Colonic mucosa (tissue), 4 donors: ENCODE measurements at regions not wholly inside any gene's neighbourhood (a gene's known extent, or its start where the extent isn't known, plus 50 kb on each side); places are given as distances from the start of the nearest gene placed in this dataset.

Experiments
- DNase-seq: peaks from one replicate; pipeline ENCODE4 v3.0.0-alpha.2; 2020
- H3K27ac ChIP-seq: fragments of 200-600 bp; one replicate; pipeline ENCODE4 v1.8.0; 2021
- H3K27me3 ChIP-seq: fragments of 200-600 bp; one replicate; pipeline ENCODE4 v1.8.0; 2021
- H3K36me3 ChIP-seq: fragments of 200-600 bp; one replicate; pipeline ENCODE4 v1.8.0; 2021
- H3K4me1 ChIP-seq: fragments of 200-600 bp; one replicate; pipeline ENCODE4 v1.8.0; 2021; ENCODE audit warnings: mild to moderate bottlenecking
- H3K4me3 ChIP-seq: fragments of 200-600 bp; one replicate; pipeline ENCODE4 v1.8.0; 2021
- H3K9ac ChIP-seq, 2 donors: one replicate each; pipeline ENCODE4 v1.7.0; 2013; ENCODE audit warnings: control low read depth in 2 of 2, low read depth in 2 of 2, low read length in 2 of 2
- H3K9me3 ChIP-seq: fragments of 200-600 bp; one replicate; pipeline ENCODE4 v1.8.0; 2021
- intact Hi-C: fragments of 100-400 bp; cut with DNase I; formaldehyde crosslinking; loops from one replicate; pipeline ENCODE4 v1.14.1; 2022
- TF ChIP-seq, protein P1 (sequence below): fragments of 200-600 bp; IDR thresholded peaks from one replicate; pipeline ENCODE4 v1.8.0; 2022; ENCODE audit warnings: antibody characterized with exemption, mild to moderate bottlenecking
- donor health status: healthy.
- donor health status: DM: no; HTN: no; CAD: no.
- donor health status: DM: no; HTN: no; CAD: no.

DNA sequence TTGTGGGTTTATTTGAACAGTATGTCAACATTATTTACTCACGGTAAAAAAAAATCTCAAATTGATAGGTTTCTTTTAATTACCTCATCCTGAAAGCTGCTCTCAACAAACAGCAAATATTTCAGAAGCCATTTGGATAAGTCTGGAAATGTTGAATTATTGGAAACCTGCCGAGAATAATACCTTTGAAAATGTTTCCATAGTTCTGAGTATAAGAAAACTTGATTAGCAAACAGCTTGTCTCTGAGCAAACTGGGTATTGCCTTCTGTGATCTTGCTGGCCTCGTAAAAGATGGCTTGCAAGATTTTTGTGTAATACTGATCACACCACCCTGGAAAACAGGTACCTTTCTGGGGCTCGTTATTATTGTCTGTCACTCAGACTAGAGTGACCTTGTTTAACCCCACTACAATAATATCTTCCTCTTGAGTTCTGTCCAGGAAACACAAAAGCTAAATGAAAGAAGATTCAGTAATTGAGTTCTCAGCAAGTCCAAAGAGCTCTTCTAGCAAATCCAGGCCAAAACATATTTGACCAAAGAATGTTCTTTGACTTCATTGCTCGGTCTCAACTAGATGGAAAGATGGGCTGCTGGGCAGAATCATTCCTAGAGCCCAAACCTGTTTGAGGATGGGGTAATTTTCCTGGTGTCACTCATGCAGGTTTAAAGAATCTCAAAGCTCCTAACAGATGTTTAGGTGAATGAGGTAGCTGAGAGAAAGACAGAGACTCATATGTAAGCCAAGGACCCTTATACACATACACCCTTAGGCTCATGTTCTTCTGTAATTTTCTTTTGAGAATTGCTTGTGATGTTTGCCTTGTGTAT, 255.6 kb upstream of the JADE1 start:
- Histone ChIP-seq H3K9ac (peak overlapping the region; percentile 60 to 81), H3K9me3 (no peaks in the 10 kb centered on the region), H3K4me1 (peaks cover 6% of the 10 kb centered on the region), H3K27ac (peak overlapping the region; percentile 92), H3K4me3 (peak overlapping the region; percentile 62), H3K27me3 (no peaks in the 10 kb centered on the region), H3K36me3 (no peaks in the 10 kb centered on the region)
- TF ChIP-seq, protein P1, sequence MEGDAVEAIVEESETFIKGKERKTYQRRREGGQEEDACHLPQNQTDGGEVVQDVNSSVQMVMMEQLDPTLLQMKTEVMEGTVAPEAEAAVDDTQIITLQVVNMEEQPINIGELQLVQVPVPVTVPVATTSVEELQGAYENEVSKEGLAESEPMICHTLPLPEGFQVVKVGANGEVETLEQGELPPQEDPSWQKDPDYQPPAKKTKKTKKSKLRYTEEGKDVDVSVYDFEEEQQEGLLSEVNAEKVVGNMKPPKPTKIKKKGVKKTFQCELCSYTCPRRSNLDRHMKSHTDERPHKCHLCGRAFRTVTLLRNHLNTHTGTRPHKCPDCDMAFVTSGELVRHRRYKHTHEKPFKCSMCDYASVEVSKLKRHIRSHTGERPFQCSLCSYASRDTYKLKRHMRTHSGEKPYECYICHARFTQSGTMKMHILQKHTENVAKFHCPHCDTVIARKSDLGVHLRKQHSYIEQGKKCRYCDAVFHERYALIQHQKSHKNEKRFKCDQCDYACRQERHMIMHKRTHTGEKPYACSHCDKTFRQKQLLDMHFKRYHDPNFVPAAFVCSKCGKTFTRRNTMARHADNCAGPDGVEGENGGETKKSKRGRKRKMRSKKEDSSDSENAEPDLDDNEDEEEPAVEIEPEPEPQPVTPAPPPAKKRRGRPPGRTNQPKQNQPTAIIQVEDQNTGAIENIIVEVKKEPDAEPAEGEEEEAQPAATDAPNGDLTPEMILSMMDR = no peak
- intact Hi-C loops = loop anchor here (5.0 to 10.0 kb wide), 2 partner anchors 169 to 257 kb away; no protein-coding TSS in a partner anchor
- no peak for DNase-seq

DNA sequence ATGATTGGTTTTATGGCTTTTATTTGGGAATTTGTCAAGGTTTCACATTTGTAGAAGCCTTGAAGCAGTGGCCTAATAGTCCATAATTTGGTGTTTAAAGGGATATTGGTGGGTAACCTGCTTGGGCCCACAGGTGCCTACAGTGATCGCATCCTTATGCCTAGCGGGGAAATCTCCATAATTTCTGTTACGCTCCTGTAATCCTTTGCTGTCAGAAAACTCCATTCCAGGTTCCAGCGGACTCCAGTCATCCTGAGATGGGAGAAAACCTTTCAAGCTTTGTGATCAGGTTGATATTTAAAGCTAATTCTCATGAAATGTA, 257.0 kb upstream of the JADE1 start:
- TF ChIP-seq, protein P1 = no peak
- Histone ChIP-seq H3K36me3 (no peaks in the 10 kb centered on the region), H3K27me3 (no peaks in the 10 kb centered on the region), H3K4me1 (peaks cover 6% of the 10 kb centered on the region), H3K4me3 (peak overlapping the region; percentile 62), H3K27ac (peak overlapping the region; percentile 92), H3K9ac (peak overlapping the region in 1 of 2 donors; percentile 81), H3K9me3 (no peaks in the 10 kb centered on the region)
- intact Hi-C loops = loop anchor here (5.0 to 10.0 kb wide), 2 partner anchors 168 to 255 kb away; no protein-coding TSS in a partner anchor
- DNase-seq = no peak

DNA sequence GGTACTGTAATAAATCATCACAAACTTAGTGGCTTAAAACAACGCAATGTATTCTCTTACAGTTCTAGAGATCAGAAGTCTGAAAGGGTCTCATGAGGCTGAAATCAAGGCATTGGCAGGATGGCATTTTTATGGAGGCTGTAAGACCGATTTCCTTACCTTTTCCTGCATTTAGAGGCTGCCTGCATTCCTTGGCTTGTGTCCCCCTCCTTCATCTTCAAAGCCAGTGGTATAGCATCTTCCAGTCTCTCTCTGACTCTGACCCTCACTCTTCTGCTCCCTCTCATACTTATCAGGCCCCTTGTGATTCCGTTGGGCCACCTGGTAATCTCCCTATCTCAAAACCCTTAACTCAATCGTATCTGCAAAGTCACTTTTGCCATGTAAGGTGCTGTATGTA, 258.2 kb upstream of the JADE1 start:
- H3K27ac ChIP-seq = no peak overlapping the region
- intact Hi-C loops = loop anchor here (5.0 to 10.0 kb wide), 2 partner anchors 166 to 254 kb away; no protein-coding TSS in a partner anchor
- no peak for DNase-seq

DNA sequence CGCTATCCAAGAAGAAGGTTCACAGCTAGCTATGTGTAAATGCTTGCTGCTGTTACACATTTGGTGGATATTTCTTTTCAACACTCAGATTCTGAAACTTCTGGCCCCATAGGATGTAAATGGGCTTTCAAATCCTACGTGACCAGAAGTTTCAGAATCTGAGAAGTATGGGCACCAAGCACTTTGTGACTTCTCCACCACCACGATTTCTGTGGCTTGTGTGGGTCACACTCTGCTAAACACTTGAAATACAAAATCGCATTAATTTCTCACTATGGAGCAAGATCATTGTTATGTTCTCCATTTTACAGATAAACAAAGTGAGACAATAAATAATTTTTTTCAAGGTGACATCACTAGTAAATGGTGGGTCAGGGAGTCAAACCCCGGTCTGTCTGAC, 259.4 kb upstream of the JADE1 start:
- H3K9ac ChIP-seq = no peak overlapping the region
- H3K27me3 ChIP-seq = no peaks in the 10 kb centered on the region
- no peak overlapping the region for H3K4me3 ChIP-seq
- TF ChIP-seq, protein P1 = no peak
- intact Hi-C loops = loop anchor here (5.0 to 10.0 kb wide), 2 partner anchors 165 to 253 kb away; no protein-coding TSS in a partner anchor
- H3K27ac ChIP-seq = no peak overlapping the region
- no peaks in the 10 kb centered on the region for H3K9me3 ChIP-seq
- no peaks in the 10 kb centered on the region for H3K36me3 ChIP-seq
- DNase-seq = no peak
- peaks cover 6% of the 10 kb centered on the region for H3K4me1 ChIP-seq

More for the DNA sequence above, 258.2 kb upstream of the JADE1 start:
- Histone ChIP-seq H3K36me3 (no peaks in the 10 kb centered on the region), H3K4me1 (peaks cover 6% of the 10 kb centered on the region), H3K9me3 (no peaks in the 10 kb centered on the region), H3K27me3 (no peaks in the 10 kb centered on the region), H3K9ac (no peak overlapping the region), H3K4me3 (no peak overlapping the region)
- TF ChIP-seq, protein P1 = no peak

DNA sequence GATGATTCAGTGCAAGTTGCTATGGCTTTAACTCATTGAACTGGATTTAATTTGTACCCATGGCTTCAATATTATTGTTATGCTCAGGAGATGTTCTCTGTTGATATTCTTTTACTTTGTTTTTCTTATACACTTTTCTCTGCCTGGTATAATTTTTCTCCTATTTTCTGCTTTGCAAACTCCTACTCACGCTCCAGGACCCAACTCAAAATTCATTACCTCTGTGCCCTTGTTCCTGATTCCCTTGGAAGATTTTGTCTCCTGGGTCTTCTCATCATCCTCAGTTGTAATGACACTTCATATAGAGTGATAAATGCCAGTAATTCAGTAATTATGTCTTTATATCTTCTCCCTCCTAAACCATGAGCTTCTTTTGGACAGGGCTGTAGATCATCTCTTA, 259.9 kb upstream of the JADE1 start:
- intact Hi-C loops = loop anchor here (5.0 to 10.0 kb wide), 2 partner anchors 165 to 252 kb away; no protein-coding TSS in a partner anchor
- H3K27me3 ChIP-seq = no peaks in the 10 kb centered on the region
- no peak overlapping the region for H3K4me3 ChIP-seq
- no peaks in the 10 kb centered on the region for H3K36me3 ChIP-seq
- H3K9me3 ChIP-seq = no peaks in the 10 kb centered on the region
- H3K4me1 ChIP-seq = peaks cover 6% of the 10 kb centered on the region
- H3K9ac ChIP-seq = no peak overlapping the region
- H3K27ac ChIP-seq = no peak overlapping the region
- no peak for DNase-seq
- TF ChIP-seq, protein P1 = no peak
